H1 (cell line): ENCODE measurements at regions not wholly inside any gene's neighbourhood (a gene's known extent, or its start where the extent isn't known, plus 50 kb on each side); places are given as distances from the start of the nearest gene placed in this dataset.

Experiments
- CTCF ChIA-PET: fragments of 300-600 bp; sonication (Branson Sonifier 250); formaldehyde crosslinking; loops from one replicate; lab custom pipeline; 2021; ENCODE audit not compliant: partially characterized antibody; lab: Charles Lee
- POLR2A ChIA-PET: fragments of 300-600 bp; sonication (Branson Sonifier 250); formaldehyde crosslinking; loops from one replicate; lab custom pipeline; 2021; ENCODE audit warnings: inconsistent platforms; ENCODE audit not compliant: partially characterized antibody; lab: Charles Lee
- DNase-seq, 2 experiments: peaks; one replicate each; pipeline versions ENCODE4 v3.0.0 to v3.0.0-alpha.2; 2010 to 2022; ENCODE audit warnings: low spot score in 2 of 2, low read depth in 1 of 2, mixed read lengths in 1 of 2
- FAIRE-seq: peaks from 2 replicates; lab custom pipeline; 2011; peaks lifted over from hg19 to GRCh38; lab: Jason Lieb, UNC
- H2AFZ ChIP-seq: 2 replicates; pipeline ENCODE4 v1.8.1; 2012; ENCODE audit warnings: low read length, inconsistent platforms
- H2AK5ac ChIP-seq: 2 replicates; pipeline ENCODE4 v1.6.1; 2013; ENCODE audit warnings: low read depth, low read length
- H2BK120ac ChIP-seq: replicated peaks from 2 replicates; pipeline ENCODE3; 2013; ENCODE audit warnings: low read depth, low read length, inconsistent platforms
- H2BK12ac ChIP-seq: 2 replicates; pipeline ENCODE4 v1.6.1; 2013; ENCODE audit warnings: low read depth, low read length
- H2BK15ac ChIP-seq: 2 replicates; pipeline ENCODE4 v1.6.1; 2013; ENCODE audit warnings: low read length
- H2BK20ac ChIP-seq: 2 replicates; pipeline ENCODE4 v1.6.1; 2013; ENCODE audit warnings: low read length
- H2BK5ac ChIP-seq: 2 replicates; pipeline ENCODE4 v1.6.1; 2013; ENCODE audit warnings: low read depth, low read length
- H3K14ac ChIP-seq: 2 replicates; pipeline ENCODE4 v1.6.1; 2013; ENCODE audit warnings: inconsistent platforms; ENCODE audit not compliant: insufficient read length
- H3K18ac ChIP-seq: 2 replicates; pipeline ENCODE4 v1.6.1; 2013; ENCODE audit warnings: low read length; ENCODE audit errors: extremely low read depth
- H3K23ac ChIP-seq: 2 replicates; pipeline ENCODE4 v1.6.1; 2013; ENCODE audit warnings: inconsistent platforms; ENCODE audit not compliant: insufficient read length
- H3K23me2 ChIP-seq: 2 replicates; pipeline ENCODE4 v1.6.1; 2013; ENCODE audit warnings: low read depth, low read length
- H3K27ac ChIP-seq: 2 replicates; pipeline ENCODE4 v1.6.1; 2011; ENCODE audit warnings: low read depth, low read length, inconsistent platforms
- H3K27me3 ChIP-seq, 4 experiments: replicated peaks in 1 of 4; 1 replicate in 1 of 4; 2 replicates in 3 of 4; pipeline versions ENCODE4 v1.6.1 to v1.8.1; 2011 to 2013; ENCODE audit warnings: low read length in 3 of 4, mild to moderate bottlenecking in 3 of 4, inconsistent platforms in 2 of 4, mixed read lengths in 2 of 4, moderate library complexity in 1 of 4; ENCODE audit not compliant: control insufficient read depth in 3 of 4, insufficient read depth in 3 of 4; ENCODE audit errors: extremely low read depth in 1 of 4
- H3K36me3 ChIP-seq, 4 experiments: 2 replicates each; pipeline versions ENCODE4 v1.6.1 to v1.8.1; 2011 to 2013; ENCODE audit warnings: mild to moderate bottlenecking in 4 of 4, low read length in 3 of 4, moderate library complexity in 2 of 4, control low read depth in 1 of 4, inconsistent platforms in 1 of 4; ENCODE audit not compliant: insufficient read depth in 4 of 4, control insufficient read depth in 2 of 4
- H3K4ac ChIP-seq: replicated peaks from 2 replicates; pipeline ENCODE3; 2013; ENCODE audit warnings: low read length, low read depth, mixed read lengths, inconsistent platforms; ENCODE audit not compliant: insufficient read length
- H3K4me1 ChIP-seq, 4 experiments: replicated peaks in 1 of 4; 1 replicate in 1 of 4; 2 replicates in 3 of 4; pipeline versions ENCODE4 v1.6.1 to v1.8.1; 2011 to 2013; ENCODE audit warnings: low read length in 3 of 4, inconsistent platforms in 2 of 4, mixed read lengths in 1 of 4; ENCODE audit not compliant: insufficient read depth in 4 of 4, control insufficient read depth in 3 of 4
- H3K4me2 ChIP-seq, 2 experiments: 2 replicates each; pipeline versions ENCODE4 v1.6.1 to v1.8.1; 2011 to 2013; ENCODE audit warnings: low read depth in 2 of 2, low read length in 2 of 2, control low read depth in 1 of 2, inconsistent platforms in 1 of 2, mild to moderate bottlenecking in 1 of 2; ENCODE audit not compliant: insufficient read depth in 1 of 2
- H3K4me3 ChIP-seq, 4 experiments: fragments of 200-600, 300-600 bp in 1 of 4; sonication (generic), shearing (Covaris generic), sonication (Bioruptor Twin) in 1 of 4; 2 replicates each; pipeline versions ENCODE4 v1.5.1 to v1.8.1; 2011 to 2016; ENCODE audit warnings: low read length in 4 of 4, low read depth in 3 of 4, control low read depth in 2 of 4, inconsistent platforms in 2 of 4, mild to moderate bottlenecking in 2 of 4, mixed read lengths in 1 of 4, moderate library complexity in 1 of 4; ENCODE audit not compliant: insufficient read depth in 2 of 4; ENCODE audit errors: extremely low read depth in 1 of 4
- H3K56ac ChIP-seq: replicated peaks from 2 replicates; pipeline ENCODE3; 2013; ENCODE audit warnings: low read depth, mild to moderate bottlenecking, mixed read lengths, low read length, inconsistent platforms; ENCODE audit not compliant: insufficient read length
- H3K79me1 ChIP-seq: 2 replicates; pipeline ENCODE4 v1.6.1; 2013; ENCODE audit warnings: low read depth, low read length, control low read depth
- H3K79me2 ChIP-seq, 2 experiments: 2 replicates each; pipeline versions ENCODE4 v1.6.1 to v1.8.1; 2012 to 2013; ENCODE audit warnings: low read length in 2 of 2, mild to moderate bottlenecking in 2 of 2, inconsistent platforms in 1 of 2; ENCODE audit not compliant: insufficient read depth in 2 of 2, control insufficient read depth in 1 of 2
- H3K9ac ChIP-seq, 4 experiments: replicated peaks in 1 of 4; 1 replicate in 1 of 4; 2 replicates in 3 of 4; pipeline versions ENCODE4 v1.6.1 to v1.8.1; 2011 to 2013; ENCODE audit warnings: low read depth in 3 of 4, low read length in 3 of 4, control low read depth in 2 of 4, mild to moderate bottlenecking in 2 of 4, moderate library complexity in 2 of 4, inconsistent platforms in 1 of 4; ENCODE audit errors: extremely low read depth in 1 of 4
- H3K9me3 ChIP-seq, 2 experiments: 2 replicates each; pipeline versions ENCODE4 v1.6.1 to v1.8.1; 2012 to 2013; ENCODE audit warnings: mild to moderate bottlenecking in 2 of 2, moderate library complexity in 2 of 2, control low read depth in 1 of 2, inconsistent platforms in 1 of 2, low read depth in 1 of 2, low read length in 1 of 2, mixed read lengths in 1 of 2; ENCODE audit not compliant: insufficient read depth in 2 of 2
- H4K20me1 ChIP-seq, 2 experiments: replicated peaks in 1 of 2; 2 replicates each; pipeline versions ENCODE3 to v1.8.1; 2011 to 2013; ENCODE audit warnings: inconsistent platforms in 2 of 2, low read length in 2 of 2, mild to moderate bottlenecking in 1 of 2; ENCODE audit not compliant: insufficient read depth in 2 of 2, control insufficient read depth in 1 of 2
- H4K5ac ChIP-seq: 2 replicates; pipeline ENCODE4 v1.6.1; 2013; ENCODE audit warnings: low read length, low read depth, mixed read lengths, inconsistent platforms; ENCODE audit not compliant: insufficient read length
- H4K8ac ChIP-seq: 2 replicates; pipeline ENCODE4 v1.8.0; 2013; ENCODE audit warnings: mild to moderate bottlenecking, moderate library complexity, low read length, inconsistent platforms; ENCODE audit not compliant: insufficient read depth; ENCODE audit errors: extremely low read depth
- H4K91ac ChIP-seq: replicated peaks from 2 replicates; pipeline ENCODE3; 2013; ENCODE audit warnings: low read length, mixed read lengths, inconsistent platforms; ENCODE audit not compliant: insufficient read length
- CEBPB ChIP-seq: IDR thresholded peaks from 2 replicates; pipeline ENCODE4 v1.6.1; 2012; ENCODE audit warnings: low read depth, low read length
- CHD2 ChIP-seq: IDR thresholded peaks from 2 replicates; pipeline ENCODE4 v1.6.1; 2012; ENCODE audit warnings: low read length, improper control_type of control experiment
- CREB1 ChIP-seq: IDR thresholded peaks from 2 replicates; pipeline ENCODE4 v1.6.1; 2012; ENCODE audit warnings: inconsistent platforms
- EGR1 ChIP-seq: IDR thresholded peaks from 2 replicates; pipeline ENCODE4 v1.6.1; 2011; ENCODE audit warnings: low read depth, low read length, borderline replicate concordance
- EZH2 ChIP-seq: fragments of 200-600 bp; sonication (generic); IDR thresholded peaks from 2 replicates; pipeline ENCODE4 v1.7.1; 2012; ENCODE audit warnings: low read depth, mild to moderate bottlenecking, moderate library complexity, low read length, inconsistent platforms; ENCODE audit not compliant: severe bottlenecking
- HDAC6 ChIP-seq: IDR thresholded peaks from one replicate; pipeline ENCODE4 v1.7.1; 2012; ENCODE audit warnings: low read depth, mild to moderate bottlenecking, inconsistent platforms, low read length, moderate library complexity
- KDM4A ChIP-seq: IDR thresholded peaks from one replicate; pipeline ENCODE4 v1.7.1; 2012; ENCODE audit warnings: low read depth, mild to moderate bottlenecking, moderate library complexity, low read length, inconsistent platforms; ENCODE audit not compliant: severe bottlenecking
- KDM5A ChIP-seq: fragments of 200-600 bp; IDR thresholded peaks from 2 replicates; pipeline ENCODE4 v1.7.1; 2012; ENCODE audit warnings: mild to moderate bottlenecking, low read length, inconsistent platforms, mixed read lengths
- NANOG ChIP-seq: IDR thresholded peaks from 2 replicates; pipeline ENCODE4 v1.6.1; 2011; ENCODE audit warnings: low read length, low read depth, mild to moderate bottlenecking, inconsistent platforms; ENCODE audit not compliant: insufficient read depth, poor library complexity, severe bottlenecking
- RXRA ChIP-seq: IDR thresholded peaks from 2 replicates; pipeline ENCODE4 v1.6.1; 2011; ENCODE audit warnings: low read depth, mild to moderate bottlenecking, low read length, moderate library complexity; ENCODE audit not compliant: insufficient read depth
- SIX5 ChIP-seq: IDR thresholded peaks from 2 replicates; pipeline ENCODE4 v1.6.1; 2011; ENCODE audit warnings: mild to moderate bottlenecking, low read depth, low read length
- SUZ12 ChIP-seq: fragments of 200-600 bp; sonication (generic); IDR thresholded peaks from 2 replicates; pipeline ENCODE4 v1.6.1; 2012; ENCODE audit warnings: mild to moderate bottlenecking, inconsistent platforms, low read length, moderate library complexity, mixed read lengths
- WGBS, 2 experiments: shearing (Covaris generic) in 1 of 2; methylation state at CpG; one replicate each; pipeline versions ENCODE4 v1.1.6 to v1.1.7; 2013 to 2015; ENCODE audit warnings: low lambda C conversion rate in 2 of 2, mixed read lengths in 2 of 2, inconsistent platforms in 1 of 2, low coverage in 1 of 2, missing lambda C conversion rate in 1 of 2; ENCODE audit not compliant: insufficient replicate concordance in 2 of 2, insufficient coverage in 1 of 2, insufficient read length in 1 of 2; ENCODE audit errors: extremely low coverage in 1 of 2, missing lambda C conversion rate in 1 of 2; 5-methylcytosine and 5-hydroxymethylcytosine counted together
- TF ChIP-seq, protein P1 (sequence below): IDR thresholded peaks from 2 replicates; pipeline ENCODE4 v1.6.1; 2011; ENCODE audit warnings: low read depth, mild to moderate bottlenecking, low read length; ENCODE audit not compliant: insufficient read depth
- TF ChIP-seq, protein P2 (sequence below): IDR thresholded peaks from 2 replicates; pipeline ENCODE4 v1.6.1; 2012; ENCODE audit warnings: inconsistent platforms

DNA sequence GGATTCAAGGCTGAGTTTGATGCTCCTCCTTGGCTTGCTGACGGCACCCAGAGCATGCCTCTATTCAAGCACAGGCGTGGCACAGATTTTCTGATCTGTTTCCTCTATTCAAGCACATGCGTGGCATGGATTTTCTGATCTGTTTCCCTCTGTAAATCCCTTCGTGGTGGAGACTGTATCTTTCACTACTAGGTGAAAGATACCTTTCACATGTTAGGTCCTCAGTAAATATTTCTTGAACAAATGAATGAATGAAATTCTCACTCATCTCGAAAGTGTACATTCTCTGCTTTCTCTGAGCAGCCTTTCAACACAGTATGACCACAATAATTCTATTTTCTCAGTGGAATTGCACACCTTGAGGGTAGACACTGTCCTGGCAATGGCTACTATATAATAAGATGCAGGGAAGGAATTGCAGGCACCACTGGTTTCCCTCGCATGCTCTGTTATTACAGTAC is 72.6 kb upstream of the F13A1 start:
- H2BK12ac ChIP-seq, result no peak overlapping the region

More for the DNA sequence above, 72.6 kb upstream of the F13A1 start:
- H4K20me1 ChIP-seq, result no peaks in the 10 kb centered on the region
- 87% methylated on average over 6 of the region's 6 CpGs; no CpG with 5 or more reads in 1 of the 2 experiments for whole genome bisulfite sequencing, 2 experiments
- no peak overlapping the region for H2BK15ac ChIP-seq
- H3K36me3 ChIP-seq, result no peaks in the 10 kb centered on the region
- H3K23ac ChIP-seq, result no peak overlapping the region
- POLR2A ChIA-PET, result no interaction called here
- H3K9ac ChIP-seq, result no peak overlapping the region
- H2BK20ac ChIP-seq, result no peak overlapping the region
- H3K9me3 ChIP-seq, result no peaks in the 10 kb centered on the region
- H4K5ac ChIP-seq, result no peak overlapping the region
- no peak overlapping the region for H2AK5ac ChIP-seq
- H3K14ac ChIP-seq, result no peak overlapping the region
- H3K4me2 ChIP-seq, result no peak overlapping the region
- no peaks in the 10 kb centered on the region for H3K79me1 ChIP-seq
- no peak overlapping the region for H3K4me3 ChIP-seq
- no peak overlapping the region for H4K8ac ChIP-seq
- CTCF ChIA-PET, result no interaction called here
- H2BK120ac ChIP-seq, result no peak overlapping the region
- no peaks in the 10 kb centered on the region for H3K27me3 ChIP-seq
- H3K4me1 ChIP-seq, result no peaks in the 10 kb centered on the region
- H3K4ac ChIP-seq, result no peak overlapping the region
- H3K27ac ChIP-seq, result no peak overlapping the region
- H3K23me2 ChIP-seq, result no peaks in the 10 kb centered on the region
- H2BK5ac ChIP-seq, result no peak overlapping the region
- no peaks in the 10 kb centered on the region for H3K79me2 ChIP-seq
- no peak overlapping the region for H3K56ac ChIP-seq
- TF ChIP-seq SIX5, result no peak
- no peak for TF ChIP-seq CHD2
- TF ChIP-seq CEBPB, result no peak
- no peak for TF ChIP-seq NANOG
- no peak for TF ChIP-seq KDM4A
- no peak for TF ChIP-seq HDAC6
- TF ChIP-seq, protein P1, sequence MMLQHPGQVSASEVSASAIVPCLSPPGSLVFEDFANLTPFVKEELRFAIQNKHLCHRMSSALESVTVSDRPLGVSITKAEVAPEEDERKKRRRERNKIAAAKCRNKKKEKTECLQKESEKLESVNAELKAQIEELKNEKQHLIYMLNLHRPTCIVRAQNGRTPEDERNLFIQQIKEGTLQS, result no peak
- TF ChIP-seq, protein P2, sequence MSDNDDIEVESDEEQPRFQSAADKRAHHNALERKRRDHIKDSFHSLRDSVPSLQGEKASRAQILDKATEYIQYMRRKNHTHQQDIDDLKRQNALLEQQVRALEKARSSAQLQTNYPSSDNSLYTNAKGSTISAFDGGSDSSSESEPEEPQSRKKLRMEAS, result no peak
- no peak for TF ChIP-seq EZH2
- TF ChIP-seq EGR1, result no peak
- TF ChIP-seq RXRA, result no peak
- no peak for TF ChIP-seq CREB1
- no peak for TF ChIP-seq SUZ12
- TF ChIP-seq KDM5A, result no peak
- no peak overlapping the region for H2AFZ ChIP-seq
- no peak overlapping the region for H4K91ac ChIP-seq
- no peak overlapping the region for H3K18ac ChIP-seq
- FAIRE-seq (no peak), DNase-seq (no peak)
